ENCODE measurements at regions not wholly inside any gene's neighbourhood (a gene's known extent, or its start where the extent isn't known, plus 50 kb on each side); places are given as distances from the start of the nearest gene placed in this dataset.

GRCh38 chr11:91303749-91304148 lies 920.9 kb upstream of the FAT3 start:
- TF ChIP-seq CTCF (IDR thresholded peaks at IDR 0.05), result no peak
- TF ChIP-seq POLR2A (IDR thresholded peaks at IDR 0.05), result no peak
- no peak for TF ChIP-seq EP300 (IDR thresholded peaks at IDR 0.05)

Measured in ovary (tissue), 3 donors.